RPMI8226 (cell line): ENCODE measurements at regions not wholly inside any gene's neighbourhood (a gene's known extent, or its start where the extent isn't known, plus 50 kb on each side); places are given as distances from the start of the nearest gene placed in this dataset.
"Not testable (repeated sequence)": the region's sequence is repeated elsewhere in the genome, so short reads cannot be mapped to it uniquely, and the experiment has no call there.

Experiments used
- DNase-seq: peaks from one replicate; pipeline ENCODE4 v3.0.0-alpha.2; 2015

DNA sequence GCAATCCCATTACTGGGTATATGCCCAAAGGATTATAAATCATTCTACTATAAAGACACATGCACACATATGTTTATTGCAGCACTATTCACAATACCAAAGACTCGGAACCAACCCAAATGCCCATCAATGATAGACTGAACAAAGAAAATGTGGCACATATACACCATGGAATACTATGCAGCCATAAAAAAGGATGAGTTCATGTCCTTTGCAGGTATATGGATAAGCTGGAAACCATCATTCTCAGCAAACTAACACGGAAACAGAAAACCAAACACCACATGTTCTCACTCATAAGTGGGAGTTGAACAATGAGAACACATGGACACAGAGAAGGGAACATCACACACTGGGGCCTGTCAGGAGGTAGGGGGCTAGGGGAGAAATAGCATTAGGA lies 235.7 kb downstream of the PTN start:
- not testable (repeated sequence) for DNase-seq

- not testable (repeated sequence) for DNase-seq
Measured at GRCh38 chr7:137103526-137103925, 235.1 kb downstream of the CHRM2 start.

- DNase-seq, result no peak
Measured at GRCh38 chr7:137097111-137097510, 228.7 kb downstream of the CHRM2 start.

DNA sequence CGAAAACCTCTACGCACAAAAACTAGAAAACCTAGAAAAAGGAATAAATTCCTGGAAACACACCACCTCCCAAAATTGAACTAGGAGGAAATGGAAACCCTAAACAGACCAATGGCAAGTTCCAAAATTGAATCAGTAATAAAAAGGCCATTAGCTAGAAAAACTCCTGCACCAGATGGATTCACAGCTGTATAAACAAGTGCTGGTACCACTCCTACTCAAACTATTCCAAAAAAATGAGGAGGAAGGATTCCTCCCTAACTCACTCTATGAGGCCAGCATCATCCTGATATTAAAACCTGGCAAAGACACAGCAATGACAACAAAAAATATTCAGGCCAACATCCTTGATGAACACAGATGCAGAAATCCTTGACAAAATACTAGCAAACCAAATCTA lies 228.2 kb downstream of the CHRM2 start:
- no peak for DNase-seq

- DNase-seq, result no peak
Measured at GRCh38 chr7:137093198-137093597, 224.7 kb downstream of the CHRM2 start.

DNA sequence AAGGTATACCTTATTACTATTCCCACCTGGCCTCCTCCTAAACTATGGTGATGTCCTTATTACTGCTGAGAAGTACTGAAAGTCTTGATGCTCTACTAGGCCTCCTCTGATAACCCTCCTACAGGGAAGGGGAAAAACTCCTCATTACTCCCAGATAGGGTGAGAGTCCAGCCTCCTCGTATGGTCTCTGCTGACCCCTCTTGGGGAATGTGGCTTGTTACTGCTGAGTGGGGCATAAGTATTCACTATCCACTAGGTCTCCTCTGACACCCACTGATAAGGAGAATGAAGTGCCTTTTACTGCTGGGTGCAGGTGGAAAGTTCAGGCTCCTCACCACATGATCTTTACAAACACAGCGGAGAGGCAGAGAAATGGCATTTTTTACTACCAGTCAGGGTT lies 222.9 kb downstream of the CHRM2 start:
- no peak for DNase-seq

GRCh38 chr7:137086896-137087295 lies 218.4 kb downstream of the CHRM2 start:
- DNase-seq, result no peak

- no peak for DNase-seq
Measured at GRCh38 chr7:137084607-137085380, 216.3 kb downstream of the CHRM2 start.

DNA sequence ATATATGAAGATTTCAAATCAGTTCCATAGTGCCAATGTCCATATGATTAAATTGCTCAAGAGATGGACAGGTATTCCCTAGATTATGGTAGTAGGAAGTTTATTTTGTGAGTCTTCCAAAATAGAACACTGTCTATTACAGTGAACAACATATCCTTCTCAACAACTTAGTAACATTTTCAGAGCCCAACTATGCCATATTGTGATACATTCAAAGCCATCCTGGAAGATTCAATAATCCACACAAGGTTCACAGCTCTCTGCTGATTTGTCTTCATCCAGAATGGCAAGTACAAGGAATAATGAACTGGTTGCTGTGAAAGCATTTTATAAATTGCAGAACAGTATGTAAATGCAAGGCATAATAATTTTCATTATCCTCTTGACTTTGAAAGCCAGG lies 213.9 kb downstream of the CHRM2 start:
- no peak for DNase-seq

GRCh38 chr7:137081321-137082093 lies 213.1 kb downstream of the CHRM2 start:
- no peak for DNase-seq

GRCh38 chr7:137080516-137081203 lies 212.2 kb downstream of the CHRM2 start:
- DNase-seq, result no peak

DNA sequence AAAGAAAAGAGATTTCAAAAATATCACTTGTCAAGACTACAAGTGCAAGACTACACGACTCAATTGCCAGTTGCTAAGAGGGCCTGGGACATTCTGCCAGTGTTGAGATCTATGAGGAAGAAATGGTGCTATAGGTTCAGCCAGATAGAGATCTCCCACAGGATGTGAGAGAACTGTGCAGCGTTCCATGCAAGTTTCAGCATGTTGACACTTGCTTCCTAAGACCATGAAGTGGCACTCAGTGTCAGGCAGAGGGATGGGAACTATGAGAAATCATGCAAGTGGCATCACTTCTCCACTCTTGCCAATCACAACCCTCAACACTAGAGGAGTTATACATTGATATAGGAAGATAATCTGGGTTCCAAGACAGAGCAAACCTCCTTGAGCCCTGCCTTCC lies 210.3 kb downstream of the CHRM2 start:
- no peak for DNase-seq

DNA sequence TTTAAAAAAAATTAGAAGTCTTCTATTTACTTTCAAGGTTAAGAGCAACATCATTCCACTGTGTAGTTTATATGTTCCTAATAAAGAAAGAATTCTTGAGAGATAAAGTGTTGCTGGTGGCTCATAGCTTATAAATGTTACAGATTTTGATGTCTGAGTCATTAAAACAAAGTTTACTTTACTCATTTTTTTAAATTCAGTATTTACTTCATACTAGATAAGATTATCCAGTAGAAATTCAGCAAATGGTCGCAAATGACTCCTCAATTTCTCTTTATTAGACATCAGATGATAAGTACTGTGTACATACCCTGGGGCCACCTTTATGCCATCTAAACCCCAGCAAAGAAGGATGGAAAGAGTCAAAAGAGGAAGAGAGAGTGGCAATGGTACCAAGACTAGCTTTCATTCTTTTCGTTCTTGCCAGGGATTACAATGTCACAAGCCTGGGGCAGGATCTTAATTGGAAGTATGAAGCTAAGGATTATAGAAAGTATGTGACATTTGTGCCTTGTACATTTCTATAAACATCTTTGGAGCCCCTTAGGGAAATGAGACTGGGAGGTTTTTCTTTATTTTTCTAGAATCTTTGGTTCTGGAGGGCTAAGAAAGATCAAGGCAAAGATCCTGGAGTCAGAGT lies 206.1 kb downstream of the CHRM2 start:
- DNase-seq, result no peak

DNA sequence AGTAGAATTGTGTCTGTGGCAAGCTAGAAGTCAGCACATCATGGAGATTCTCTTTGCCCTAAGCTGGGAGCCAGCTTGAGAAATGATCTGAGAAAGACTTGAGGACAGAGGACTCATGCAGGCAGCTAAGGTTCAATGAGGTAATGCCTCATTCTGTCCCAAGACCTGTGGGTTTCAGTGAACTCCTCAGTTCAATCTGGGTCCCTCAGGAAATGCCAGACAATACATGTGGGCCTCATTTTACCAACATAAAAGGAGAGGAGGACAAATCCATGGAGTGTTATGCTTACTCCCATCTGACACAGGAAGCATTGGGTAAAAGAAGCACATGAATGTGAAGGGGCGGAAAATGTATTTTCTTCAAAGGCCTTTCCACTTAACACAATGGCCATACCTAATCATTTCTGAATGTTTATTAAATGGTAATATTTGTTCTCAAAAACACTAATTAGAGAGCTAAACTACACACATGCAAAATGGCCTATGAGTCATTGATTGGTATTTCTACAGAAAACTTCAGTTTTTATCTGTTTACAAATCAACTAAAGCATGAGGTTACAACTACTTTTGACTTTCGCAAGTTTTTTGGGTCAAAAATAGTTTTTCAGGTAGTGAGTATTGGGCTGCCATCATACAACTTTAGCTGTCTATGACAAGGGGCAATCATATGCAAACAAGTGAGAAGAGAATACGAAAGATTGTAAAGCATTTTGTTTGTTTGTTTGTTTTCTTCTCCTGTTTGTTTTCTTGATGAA lies 205.3 kb downstream of the CHRM2 start:
- no peak for DNase-seq
